ENCODE measurements at regions not wholly inside any gene's neighbourhood (a gene's known extent, or its start where the extent isn't known, plus 50 kb on each side); places are given as distances from the start of the nearest gene placed in this dataset.

- Mint-ChIP-seq H3K27me3 (ENCODE audit: insufficient read depth, unreplicated experiment) (peaks cover 62% of the 10 kb centered on the region), H3K4me1 (ENCODE audit: insufficient read depth, unreplicated experiment) (no peaks in the 10 kb centered on the region), H3K36me3 (ENCODE audit: insufficient read depth, unreplicated experiment) (no peaks in the 10 kb centered on the region), H3K9me3 (ENCODE audit: unreplicated experiment) (no peaks in the 10 kb centered on the region), H3K27ac (ENCODE audit: low read depth, unreplicated experiment) (no peak overlapping the region), H3K4me3 (ENCODE audit: unreplicated experiment) (no peak overlapping the region)
- TF ChIP-seq CTCF (IDR thresholded peaks at IDR 0.05; ENCODE audit: unreplicated experiment), result no peak
- no TSS peak for BruUV-seq (replicated peaks)
- CTCF ChIA-PET, result interaction anchor here (0.6 kb wide), 2 partner anchors 10 to 1944 kb away, joined by 3 read pairs; no protein-coding TSS in a partner anchor
- intact Hi-C loops (cut with micrococcal nuclease), result no loop called here
- POLR2A ChIA-PET, result no interaction called here
- DNase-seq (ENCODE audit: unreplicated experiment), result no peak
Measured at GRCh38 chr20:12893019-12893418, 115.8 kb upstream of the SPTLC3 start.

- Mint-ChIP-seq H3K4me3 (ENCODE audit: unreplicated experiment) (no peak overlapping the region), H3K27ac (ENCODE audit: low read depth, unreplicated experiment) (no peak overlapping the region), H3K9me3 (ENCODE audit: unreplicated experiment) (no peaks in the 10 kb centered on the region), H3K4me1 (ENCODE audit: insufficient read depth, unreplicated experiment) (no peaks in the 10 kb centered on the region), H3K36me3 (ENCODE audit: insufficient read depth, unreplicated experiment) (no peaks in the 10 kb centered on the region), H3K27me3 (ENCODE audit: insufficient read depth, unreplicated experiment) (peaks cover 64% of the 10 kb centered on the region)
- ChIA-PET CTCF (interaction anchor here (0.5 kb wide), 1 partner anchor 234 kb away, joined by 3 read pairs; no protein-coding TSS in a partner anchor), POLR2A (no interaction called here)
- DNase-seq (ENCODE audit: unreplicated experiment), result no peak
- intact Hi-C loops (cut with micrococcal nuclease), result no loop called here
- BruUV-seq (replicated peaks), result no TSS peak
- no peak for TF ChIP-seq CTCF (IDR thresholded peaks at IDR 0.05; ENCODE audit: unreplicated experiment)
Measured at GRCh38 chr20:12893653-12894052, 115.1 kb upstream of the SPTLC3 start.

GRCh38 chr20:12894089-12894488 is 114.7 kb upstream of the SPTLC3 start:
- ChIA-PET CTCF (no interaction called here), POLR2A (no interaction called here)
- BruUV-seq (replicated peaks), result no TSS peak
- no peak for DNase-seq (ENCODE audit: unreplicated experiment)
- Mint-ChIP-seq H3K36me3 (ENCODE audit: insufficient read depth, unreplicated experiment) (no peaks in the 10 kb centered on the region), H3K9me3 (ENCODE audit: unreplicated experiment) (no peaks in the 10 kb centered on the region), H3K27ac (ENCODE audit: low read depth, unreplicated experiment) (no peak overlapping the region), H3K4me1 (ENCODE audit: insufficient read depth, unreplicated experiment) (no peaks in the 10 kb centered on the region), H3K4me3 (ENCODE audit: unreplicated experiment) (no peak overlapping the region), H3K27me3 (ENCODE audit: insufficient read depth, unreplicated experiment) (peaks cover 64% of the 10 kb centered on the region)
- intact Hi-C loops (cut with micrococcal nuclease), result no loop called here
- TF ChIP-seq CTCF (IDR thresholded peaks at IDR 0.05; ENCODE audit: unreplicated experiment), result no peak

GRCh38 chr20:12896180-12896579 is 112.6 kb upstream of the SPTLC3 start:
- Mint-ChIP-seq H3K4me1 (ENCODE audit: insufficient read depth, unreplicated experiment) (no peaks in the 10 kb centered on the region), H3K4me3 (ENCODE audit: unreplicated experiment) (no peak overlapping the region), H3K27ac (ENCODE audit: low read depth, unreplicated experiment) (no peak overlapping the region), H3K9me3 (ENCODE audit: unreplicated experiment) (no peaks in the 10 kb centered on the region), H3K27me3 (ENCODE audit: insufficient read depth, unreplicated experiment) (peaks cover 44% of the 10 kb centered on the region), H3K36me3 (ENCODE audit: insufficient read depth, unreplicated experiment) (no peaks in the 10 kb centered on the region)
- intact Hi-C loops (cut with micrococcal nuclease), result no loop called here
- POLR2A ChIA-PET, result interaction anchor here (1.1 kb wide), 1 partner anchor 10 kb away, joined by 3 read pairs; no protein-coding TSS in a partner anchor
- no TSS peak for BruUV-seq (replicated peaks)
- CTCF ChIA-PET, result no interaction called here
- no peak for TF ChIP-seq CTCF (IDR thresholded peaks at IDR 0.05; ENCODE audit: unreplicated experiment)
- no peak for DNase-seq (ENCODE audit: unreplicated experiment)

All from MCF 10A (cell line).